Left lung (tissue), 4 donors: ENCODE measurements at regions not wholly inside any gene's neighbourhood (a gene's known extent, or its start where the extent isn't known, plus 50 kb on each side); places are given as distances from the start of the nearest gene placed in this dataset.
A peak's percentile ranks its signal among the peaks of the same experiment; 100 is the strongest.

ENCODE experiments used
- ATAC-seq: fragments of 200-7000 bp; cut with Tn5 transposase; one replicate; pipeline ENCODE4 v1.9.1; 2020; ENCODE audit warnings: moderate library complexity
- DNase-seq, 4 donors: peaks; one replicate each; pipeline ENCODE4 v3.0.0-alpha.2; 2013 to 2020
- H3K27ac ChIP-seq, 2 donors: fragments of 200-600 bp; sonication (generic) in 1 of 2; one replicate each; pipeline versions ENCODE4 v1.5.0 to v1.8.0; 2020 to 2021
- H3K27me3 ChIP-seq, 2 donors: fragments of 200-600 bp; sonication (generic) in 1 of 2; one replicate each; pipeline versions ENCODE4 v1.5.0 to v1.8.0; 2020 to 2021
- H3K36me3 ChIP-seq, 2 donors: fragments of 200-600 bp; sonication (generic) in 1 of 2; one replicate each; pipeline versions ENCODE4 v1.5.0 to v1.8.0; 2020 to 2021
- H3K4me1 ChIP-seq, 2 donors: fragments of 200-600 bp; one replicate each; pipeline ENCODE4 v1.8.0; 2021
- H3K4me3 ChIP-seq, 2 donors: fragments of 200-600 bp; sonication (generic) in 1 of 2; one replicate each; pipeline versions ENCODE4 v1.5.0 to v1.8.0; 2020 to 2021; ENCODE audit warnings: mild to moderate bottlenecking in 1 of 2
- H3K9me3 ChIP-seq, 2 donors: fragments of 200-600 bp; sonication (generic) in 1 of 2; one replicate each; pipeline versions ENCODE4 v1.5.0 to v1.8.0; 2020 to 2021
- intact Hi-C, 2 donors: fragments of 100-400 bp; cut with DNase I; formaldehyde crosslinking; loops; one replicate each; pipeline versions ENCODE4 v1.11.2 to v1.14.2; 2022
- TF ChIP-seq, protein P1 (sequence below), 2 donors: fragments of 200-600 bp; sonication (generic) in 1 of 2; IDR thresholded peaks; one replicate each; pipeline versions ENCODE4 v1.5.0 to v1.8.0; 2021; ENCODE audit warnings: antibody characterized with exemption in 2 of 2
- donor health status: DM: no; HTN: yes; CAD: no.
- donor health status: DM: no; HTN: no; CAD: no.

DNA sequence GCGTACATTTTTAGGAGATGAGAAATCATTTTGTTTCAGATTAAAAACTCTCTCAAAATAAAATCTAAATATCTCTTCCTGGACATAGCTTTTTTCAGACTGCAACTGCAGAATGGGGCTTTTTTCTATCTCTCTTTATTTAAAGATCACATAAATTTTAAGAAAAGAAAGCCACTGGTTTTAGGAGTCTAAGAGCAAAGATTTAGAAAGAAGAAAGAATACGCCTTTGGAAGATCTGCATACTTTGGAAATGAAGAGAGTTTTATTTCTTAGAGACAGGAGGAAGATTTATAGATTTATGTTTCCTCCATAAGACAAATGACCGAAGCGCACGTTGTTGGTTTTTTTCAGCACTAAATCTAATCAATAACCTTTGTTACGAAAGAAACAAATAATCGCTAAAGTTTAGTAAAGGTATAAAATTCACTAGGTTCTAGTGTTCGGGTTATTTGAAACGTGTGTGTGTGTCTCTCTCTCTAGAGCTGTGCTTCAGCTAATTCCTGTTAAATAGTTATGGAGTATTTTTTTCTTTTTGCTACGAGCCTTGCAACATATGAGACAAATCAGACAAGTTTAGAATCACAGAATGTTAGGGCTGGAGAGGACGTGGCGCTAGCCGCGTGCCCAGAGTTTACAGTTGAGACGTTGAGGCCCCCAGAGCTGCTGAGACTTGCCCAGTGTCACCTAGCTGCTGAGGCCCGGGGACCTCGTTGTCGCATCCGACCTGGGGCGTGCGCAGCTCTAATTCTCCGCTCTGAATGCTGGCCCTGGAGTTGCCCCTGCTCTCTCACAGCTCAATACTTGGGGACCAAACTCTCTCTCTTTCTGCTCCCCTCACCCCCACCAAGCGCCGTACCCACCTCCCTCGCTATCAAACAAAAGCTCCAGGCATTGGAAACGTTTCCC lies 69.9 kb downstream of the CTAGE1 start:
- H3K9me3 ChIP-seq, result no peaks in the 10 kb centered on the region
- H3K27ac ChIP-seq, result peak overlapping the region; percentile 75 to 77
- peak in 3 of 4 donors; percentile 42 to 74 (median 47) for DNase-seq
- H3K4me3 ChIP-seq, result peak overlapping the region; percentile 32 to 33
- intact Hi-C loops, result loop anchor here in 1 of 2 donors (10.0 kb wide), 1 partner anchor 173 kb away; no protein-coding TSS in a partner anchor
- TF ChIP-seq, protein P1, sequence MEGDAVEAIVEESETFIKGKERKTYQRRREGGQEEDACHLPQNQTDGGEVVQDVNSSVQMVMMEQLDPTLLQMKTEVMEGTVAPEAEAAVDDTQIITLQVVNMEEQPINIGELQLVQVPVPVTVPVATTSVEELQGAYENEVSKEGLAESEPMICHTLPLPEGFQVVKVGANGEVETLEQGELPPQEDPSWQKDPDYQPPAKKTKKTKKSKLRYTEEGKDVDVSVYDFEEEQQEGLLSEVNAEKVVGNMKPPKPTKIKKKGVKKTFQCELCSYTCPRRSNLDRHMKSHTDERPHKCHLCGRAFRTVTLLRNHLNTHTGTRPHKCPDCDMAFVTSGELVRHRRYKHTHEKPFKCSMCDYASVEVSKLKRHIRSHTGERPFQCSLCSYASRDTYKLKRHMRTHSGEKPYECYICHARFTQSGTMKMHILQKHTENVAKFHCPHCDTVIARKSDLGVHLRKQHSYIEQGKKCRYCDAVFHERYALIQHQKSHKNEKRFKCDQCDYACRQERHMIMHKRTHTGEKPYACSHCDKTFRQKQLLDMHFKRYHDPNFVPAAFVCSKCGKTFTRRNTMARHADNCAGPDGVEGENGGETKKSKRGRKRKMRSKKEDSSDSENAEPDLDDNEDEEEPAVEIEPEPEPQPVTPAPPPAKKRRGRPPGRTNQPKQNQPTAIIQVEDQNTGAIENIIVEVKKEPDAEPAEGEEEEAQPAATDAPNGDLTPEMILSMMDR (IDR thresholded peaks at IDR 0.05), result no peak
- H3K27me3 ChIP-seq, result peaks cover 0 to 42% of the 10 kb centered on the region in 2 donors
- peak; percentile 29 for ATAC-seq
- no peaks in the 10 kb centered on the region for H3K36me3 ChIP-seq
- peaks cover 22 to 42% of the 10 kb centered on the region in 2 donors for H3K4me1 ChIP-seq

DNA sequence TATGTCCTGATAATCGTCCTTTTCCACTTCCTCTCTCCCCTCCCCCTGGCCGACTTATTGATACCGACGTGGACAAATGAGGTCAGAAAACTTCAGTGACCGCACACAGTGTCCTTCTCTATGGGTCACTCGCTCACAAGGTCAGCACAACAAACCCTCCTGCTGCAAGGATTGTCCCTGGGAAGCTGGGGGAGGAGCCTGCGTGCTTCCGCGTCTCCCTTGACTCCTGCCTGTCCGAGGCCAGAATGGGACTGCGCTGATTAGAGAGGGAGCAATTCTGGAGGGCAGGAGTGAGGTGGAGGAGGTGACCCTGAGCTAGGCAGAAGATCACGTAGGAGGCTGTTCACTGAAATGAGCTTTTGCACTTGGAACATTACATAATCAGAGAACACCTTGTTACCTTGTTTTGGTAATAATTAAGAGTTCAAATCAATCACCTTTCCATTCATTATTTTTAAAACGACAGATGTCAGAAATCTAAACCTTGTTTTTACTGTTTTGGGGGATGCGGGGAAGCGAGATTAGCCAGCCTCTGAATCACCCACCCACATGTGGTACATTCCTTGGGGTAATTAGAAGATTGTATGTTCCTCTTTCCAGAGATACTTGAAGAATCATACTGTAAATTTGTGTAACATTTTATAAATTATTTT lies 70.6 kb downstream of the CTAGE1 start:
- Histone ChIP-seq H3K4me1 (peaks cover 24 to 44% of the 10 kb centered on the region in 2 donors), H3K4me3 (no peak overlapping the region), H3K27ac (peak overlapping the region; percentile 75 to 77), H3K27me3 (peaks cover 0 to 42% of the 10 kb centered on the region in 2 donors), H3K36me3 (no peaks in the 10 kb centered on the region), H3K9me3 (no peaks in the 10 kb centered on the region)
- ATAC-seq (peak; percentile 76), DNase-seq (peak in 3 of 4 donors; percentile 59 to 79 (median 63))
- intact Hi-C loops, result loop anchor here in 1 of 2 donors (10.0 kb wide), 1 partner anchor 172 kb away; no protein-coding TSS in a partner anchor
- TF ChIP-seq, protein P1 (IDR thresholded peaks at IDR 0.05), result no peak

DNA sequence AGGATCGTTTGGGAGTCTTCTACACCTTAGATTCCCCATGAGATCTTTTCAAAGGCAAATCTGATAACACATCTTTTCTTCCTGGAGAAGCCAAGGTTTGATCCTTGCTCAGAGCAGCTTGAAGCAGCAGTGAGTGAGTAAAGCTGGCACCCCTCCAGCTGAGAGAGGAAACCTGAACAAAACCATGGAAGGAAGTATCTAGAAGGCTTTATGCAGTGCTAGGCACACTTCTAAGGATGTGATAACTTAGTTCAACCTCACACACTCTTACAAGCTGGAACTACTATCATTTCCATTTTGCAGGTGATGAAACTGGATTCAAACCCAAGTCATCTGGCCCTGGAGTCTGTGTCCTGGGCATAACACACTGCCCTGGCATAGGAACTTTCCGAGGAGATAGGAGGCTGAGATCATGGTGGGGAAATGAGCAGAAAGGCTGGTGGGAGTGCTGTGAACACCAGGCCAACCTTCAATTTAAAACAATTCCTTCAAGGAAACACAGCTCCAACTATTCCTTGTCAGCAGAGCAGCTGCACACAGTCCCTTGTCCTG lies 71.2 kb downstream of the CTAGE1 start:
- TF ChIP-seq, protein P1 (IDR thresholded peaks at IDR 0.05), result no peak
- H3K27me3 ChIP-seq, result peaks cover 0 to 42% of the 10 kb centered on the region in 2 donors
- ATAC-seq, result peak; percentile 16
- peak in 2 of 4 donors; percentile 61 to 63 for DNase-seq
- H3K4me3 ChIP-seq, result no peak overlapping the region
- peaks cover 24 to 44% of the 10 kb centered on the region in 2 donors for H3K4me1 ChIP-seq
- no peaks in the 10 kb centered on the region for H3K9me3 ChIP-seq
- no peaks in the 10 kb centered on the region for H3K36me3 ChIP-seq
- intact Hi-C loops, result loop anchor here in 1 of 2 donors (10.0 kb wide), 1 partner anchor 172 kb away; no protein-coding TSS in a partner anchor
- peak overlapping the region; percentile 75 to 77 for H3K27ac ChIP-seq

DNA sequence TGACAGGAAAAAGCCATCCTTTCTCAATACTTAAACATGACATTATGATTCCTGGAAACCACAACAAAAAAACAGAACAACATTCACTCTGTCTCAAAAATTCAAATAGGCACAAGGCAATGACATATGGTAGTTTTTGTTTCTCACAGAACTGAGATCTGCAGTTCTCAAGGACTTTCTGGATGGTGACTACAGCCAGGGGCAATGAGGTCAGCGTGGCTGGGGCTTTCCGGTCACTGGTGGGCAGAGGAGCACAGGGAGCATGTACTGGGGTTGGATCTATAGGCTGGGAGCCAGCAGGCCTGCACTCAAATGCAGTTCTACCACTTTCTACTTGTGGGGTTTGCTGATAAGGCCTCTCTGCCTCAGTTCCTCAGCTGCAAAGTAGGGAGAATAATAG lies 72.0 kb downstream of the CTAGE1 start:
- H3K27ac ChIP-seq, result peak overlapping the region in 1 of 2 donors; percentile 24
- intact Hi-C loops, result loop anchor here in 1 of 2 donors (10.0 kb wide), 1 partner anchor 171 kb away; no protein-coding TSS in a partner anchor
- no peak for ATAC-seq

More for the DNA sequence above, 72.0 kb downstream of the CTAGE1 start:
- TF ChIP-seq, protein P1 (IDR thresholded peaks at IDR 0.05), result no peak
- H3K36me3 ChIP-seq, result no peaks in the 10 kb centered on the region
- DNase-seq, result no peak
- no peaks in the 10 kb centered on the region for H3K9me3 ChIP-seq
- peaks cover 0 to 42% of the 10 kb centered on the region in 2 donors for H3K27me3 ChIP-seq
- peaks cover 24 to 44% of the 10 kb centered on the region in 2 donors for H3K4me1 ChIP-seq
- H3K4me3 ChIP-seq, result no peak overlapping the region
